ENCODE measurements at regions not wholly inside any gene's neighbourhood (a gene's known extent, or its start where the extent isn't known, plus 50 kb on each side); places are given as distances from the start of the nearest gene placed in this dataset.

- Histone ChIP-seq H3K27ac (ENCODE audit: extremely low read depth, low read depth, low read length) (no peak overlapping the region), H3K79me2 (ENCODE audit: control insufficient read depth, insufficient read depth, low read length) (no peaks in the 10 kb centered on the region), H3K36me3 (ENCODE audit: control insufficient read depth, insufficient read depth, low read length) (no peaks in the 10 kb centered on the region), H3K9ac (ENCODE audit: insufficient read depth in 1 of 2, low read depth in 2 of 2, low read length in 2 of 2) (no peak overlapping the region), H3K4me1 (replicated peaks in 1 of 2; ENCODE audit: control insufficient read depth in 2 of 2, insufficient read depth in 2 of 2, low read length in 2 of 2) (no peaks in the 10 kb centered on the region), H3K27me3 (ENCODE audit: control insufficient read depth in 2 of 2, insufficient read depth in 2 of 2, low read length in 2 of 2) (no peaks in the 10 kb centered on the region), H2AFZ (ENCODE audit: low read depth, low read length) (no peak overlapping the region), H3K9me3 (replicated peaks; ENCODE audit: control insufficient read depth, insufficient read depth, low read depth, low read length) (no peaks in the 10 kb centered on the region), H3K9me1 (ENCODE audit: control insufficient read depth, insufficient read depth, low read length) (no peaks in the 10 kb centered on the region), H3K4me3 (no peak overlapping the region), H3K4me2 (ENCODE audit: insufficient read depth, low read length) (no peak overlapping the region), H4K20me1 (replicated peaks; ENCODE audit: control insufficient read depth, insufficient read depth, low read length) (no peaks in the 10 kb centered on the region)
- WGBS (ENCODE audit: insufficient coverage, low coverage, missing lambda C conversion rate) = 0% methylated on average over 1 of the region's 1 CpG
- CTCF ChIA-PET (ENCODE audit: low intra/inter-chr PET ratio) = no interaction called here
- in situ Hi-C loops (cut with MboI) = no loop called here
- no TSS peak for BruUV-seq (replicated peaks)
- DNase-seq (ENCODE audit: extremely low read depth in 1 of 4, low spot score in 3 of 4) (no peak), ATAC-seq (no peak), FAIRE-seq (no peak)
- POLR2A ChIA-PET = no interaction called here
- intact Hi-C loops (cut with micrococcal nuclease) = no loop called here
- TF ChIP-seq POLR2AphosphoS5 (IDR thresholded peaks at IDR 0.05; ENCODE audit: control insufficient read depth, insufficient read depth, low read depth, low read length) (no peak), CCNT2 (IDR thresholded peaks at IDR 0.05; ENCODE audit: borderline replicate concordance, extremely low read depth, insufficient read length, low read depth, low read length) (no peak), ZNF224 (CRISPR knock-in tag; IDR thresholded peaks at IDR 0.05) (no peak), ZNF518B (CRISPR knock-in tag; IDR thresholded peaks at IDR 0.05) (no peak), PTTG1 (tag; IDR thresholded peaks at IDR 0.05; ENCODE audit: low read depth) (no peak), FOXA3 (CRISPR knock-in tag; conservative IDR thresholded peaks at IDR 0.05 in 1 of 2, IDR thresholded peaks at IDR 0.05 in 1 of 2) (no peak), PRMT5 (CRISPR knock-in tag; IDR thresholded peaks at IDR 0.05) (no peak), SLC30A9 (CRISPR knock-in tag; IDR thresholded peaks at IDR 0.05) (no peak), HLTF (IDR thresholded peaks at IDR 0.05) (no peak), HMGN3 (IDR thresholded peaks at IDR 0.05; ENCODE audit: borderline replicate concordance, extremely low read depth, insufficient read length, low read depth, low read length) (no peak), ZNF561 (CRISPR knock-in tag; conservative IDR thresholded peaks at IDR 0.05) (no peak), ZHX1 (conservative IDR thresholded peaks at IDR 0.05; ENCODE audit: low read length) (no peak), ZNF668 (CRISPR knock-in tag; IDR thresholded peaks at IDR 0.05) (no peak), ATF2 (CRISPR knock-in tag; IDR thresholded peaks at IDR 0.05) (no peak), ZNF644 (tag; IDR thresholded peaks at IDR 0.05; ENCODE audit: low read depth) (no peak), BHLHE40 (IDR thresholded peaks at IDR 0.05; ENCODE audit: low read length) (no peak), ZNF217 (CRISPR knock-in tag; IDR thresholded peaks at IDR 0.05) (no peak)
Observed at GRCh38 chr3:159356606-159357005, 554.8 kb downstream of the MFSD1 start.
